Fibroblast of skin of right quadriceps (primary cell): ENCODE measurements at regions not wholly inside any gene's neighbourhood (a gene's known extent, or its start where the extent isn't known, plus 50 kb on each side); places are given as distances from the start of the nearest gene placed in this dataset.

Experiments used
- DNase-seq: peaks from one replicate; pipeline ENCODE4 v3.0.0-alpha.2; 2013

DNA sequence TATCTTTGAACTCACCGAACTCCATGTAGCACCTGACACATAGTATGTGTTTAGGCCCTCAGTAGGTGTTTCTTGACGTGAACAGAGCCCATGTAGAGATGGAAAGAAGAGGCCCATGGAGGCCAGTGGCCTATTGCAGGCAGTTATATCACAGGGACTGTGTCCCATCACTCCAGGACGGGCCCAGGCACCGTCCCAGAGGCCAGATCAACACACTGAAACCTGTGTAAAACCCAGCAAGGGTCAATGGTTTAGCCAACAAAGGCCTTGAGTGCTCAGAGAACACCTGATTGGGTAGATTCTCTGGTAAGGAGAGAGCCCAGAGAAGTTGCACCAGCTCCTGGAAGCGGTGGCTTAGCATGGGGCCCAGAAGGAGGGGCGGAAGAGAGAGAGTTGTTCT lies 82.8 kb downstream of the INHBB start:
- no peak for DNase-seq

DNA sequence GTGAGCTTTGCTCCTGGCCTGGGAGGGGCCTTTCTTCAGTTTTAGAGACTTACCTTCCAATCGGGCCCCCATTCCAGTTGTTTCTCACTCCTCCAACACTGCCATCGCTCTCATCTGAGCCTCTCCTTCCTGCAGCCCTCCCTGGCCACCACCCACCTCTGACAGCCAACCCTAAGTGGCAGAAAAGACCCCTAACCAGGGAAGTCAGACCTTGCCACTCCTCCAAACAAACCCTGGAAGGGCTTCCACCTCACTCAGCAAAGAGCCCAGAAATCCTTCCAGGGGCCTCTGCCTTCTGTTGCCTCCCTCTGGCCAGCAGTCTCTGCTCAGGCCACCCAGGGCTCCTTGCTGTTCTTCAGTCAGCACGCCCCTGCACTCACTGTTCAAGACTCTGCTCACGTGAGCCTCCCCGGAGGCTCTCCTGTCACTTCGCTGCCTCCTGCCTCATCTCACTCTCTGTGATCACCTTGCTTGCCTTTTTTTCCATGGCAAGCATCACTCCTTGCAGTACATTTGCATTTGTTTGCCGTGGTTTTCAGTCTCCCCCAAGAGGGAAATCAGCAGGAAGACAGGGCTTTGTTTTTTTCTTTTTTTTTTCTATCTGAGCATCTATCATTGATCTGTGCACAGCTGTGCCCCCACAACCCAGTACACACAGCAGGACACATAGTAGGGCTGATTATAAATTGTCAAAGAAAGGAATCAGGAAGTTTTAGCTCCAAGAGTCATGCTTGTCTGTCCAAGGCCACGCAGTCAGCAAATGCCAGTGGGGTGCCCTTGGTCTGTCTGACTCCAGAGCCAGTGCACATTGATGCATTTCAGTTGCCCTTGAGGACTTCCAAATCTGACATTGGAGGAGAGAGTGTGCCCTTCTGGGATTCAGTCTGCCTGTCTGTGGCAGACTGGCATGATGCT lies 83.9 kb downstream of the INHBB start:
- DNase-seq: no peak

DNA sequence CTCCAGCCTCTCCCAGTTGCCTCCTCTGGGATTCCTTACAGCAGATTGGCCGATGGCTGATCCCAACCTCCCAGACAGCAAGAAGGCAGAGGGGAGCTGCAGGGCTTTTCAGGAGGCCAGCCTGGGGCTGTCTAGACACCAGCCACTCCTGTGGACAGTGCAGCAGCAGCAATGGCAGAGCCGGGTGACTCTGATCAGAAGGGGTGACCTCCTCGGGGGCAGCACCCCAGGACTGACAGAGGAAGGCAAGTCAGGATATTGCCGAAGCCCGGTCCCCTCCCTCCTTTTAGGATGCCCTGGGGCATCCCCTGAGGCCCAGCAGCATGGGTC lies 84.5 kb downstream of the INHBB start:
- no peak for DNase-seq

DNA sequence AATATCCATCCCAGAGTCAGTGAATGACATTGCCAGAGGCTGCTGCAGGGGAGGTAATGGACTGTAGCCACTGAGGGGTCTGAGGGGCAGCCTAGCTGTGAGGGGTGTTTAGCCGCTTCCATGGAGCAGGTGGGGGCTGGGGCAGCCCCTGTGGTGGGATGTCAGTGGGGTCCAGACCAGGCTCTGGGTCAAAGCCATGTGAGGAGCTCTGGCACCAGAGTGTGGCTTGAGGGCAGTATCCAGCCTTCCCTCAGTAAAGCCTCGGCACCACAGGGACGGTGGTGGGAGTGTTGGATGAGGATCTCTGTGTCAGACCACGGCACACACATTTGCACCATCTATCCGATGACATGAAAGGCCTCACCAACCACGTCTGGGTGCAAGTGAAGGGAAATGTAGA lies 85.0 kb downstream of the INHBB start:
- DNase-seq: no peak

DNA sequence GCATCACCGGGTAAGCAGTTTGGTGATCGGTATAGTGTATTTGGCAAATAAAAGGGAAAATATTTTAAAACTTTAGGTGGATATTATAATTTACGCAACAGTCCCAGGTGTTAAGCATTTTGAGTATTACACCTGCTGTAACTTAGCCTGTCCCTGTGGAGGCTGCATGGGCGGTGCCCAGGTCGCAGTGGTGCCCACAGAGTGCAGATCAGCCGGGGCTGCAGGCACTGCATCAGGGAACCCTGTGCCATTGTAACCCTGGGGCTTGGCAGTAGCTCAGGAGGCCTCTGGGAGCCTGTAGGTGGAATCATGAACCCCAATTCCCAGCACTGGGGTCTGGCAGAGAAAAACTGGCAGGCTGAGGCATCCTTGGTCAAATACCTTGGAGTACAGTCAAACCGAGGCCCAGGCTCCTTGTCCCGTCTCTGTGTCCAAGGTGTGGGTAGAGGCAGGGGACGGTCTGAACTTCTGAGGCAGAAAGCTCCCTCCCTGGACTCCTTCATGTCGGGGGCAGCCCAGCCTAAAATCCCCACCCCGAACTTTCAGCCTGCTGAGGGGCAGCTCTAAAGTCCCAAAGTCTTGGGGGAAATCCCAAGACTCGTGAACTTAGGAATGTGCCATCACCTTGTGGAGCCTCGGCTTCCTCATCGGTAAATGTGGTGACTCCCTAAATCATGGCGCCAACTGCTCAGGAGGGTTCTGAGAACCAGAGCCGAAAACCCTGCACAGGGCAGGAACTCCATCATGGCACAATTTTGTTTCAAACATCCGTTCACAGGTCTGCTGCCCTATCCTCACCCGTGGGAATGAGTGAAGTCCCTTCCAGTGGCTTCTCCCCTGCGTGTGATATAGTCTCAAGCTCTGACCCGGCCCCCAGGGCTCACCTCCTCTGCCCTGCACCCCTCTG lies 85.7 kb downstream of the INHBB start:
- no peak for DNase-seq

DNA sequence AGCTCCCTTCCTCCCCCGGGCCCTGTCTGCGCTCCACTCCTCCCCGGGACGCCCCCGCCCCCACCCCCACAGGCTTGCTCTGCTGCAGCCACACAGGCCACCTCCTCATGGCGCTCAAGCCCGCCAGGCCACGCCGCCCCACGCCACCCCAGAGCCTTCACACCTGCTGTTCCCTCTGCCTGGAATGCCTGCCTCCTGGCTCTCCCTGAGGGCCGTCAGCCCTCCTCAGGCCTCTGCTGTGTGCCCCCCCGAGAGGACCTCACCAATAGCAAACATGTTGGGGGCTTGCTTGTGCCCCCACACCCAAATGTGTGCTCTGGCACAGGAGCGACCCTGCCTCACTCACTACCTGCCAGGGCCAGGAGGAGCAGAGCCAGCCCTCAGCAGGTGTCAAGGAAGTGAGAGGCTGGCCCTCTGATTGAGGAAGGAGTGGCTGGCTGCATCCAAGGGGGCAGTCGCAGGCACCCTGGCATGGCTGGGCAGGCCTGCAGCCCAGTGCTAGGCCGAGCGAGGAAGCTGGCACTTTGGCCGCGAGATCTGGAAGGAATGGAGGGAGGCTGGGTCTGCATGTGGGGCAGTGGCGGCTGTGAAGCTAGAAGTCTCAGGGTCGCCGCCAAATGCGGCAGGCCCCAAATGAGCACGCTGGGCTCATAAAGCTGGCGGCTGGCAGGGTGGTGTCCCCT lies 86.5 kb downstream of the INHBB start:
- no peak for DNase-seq

DNA sequence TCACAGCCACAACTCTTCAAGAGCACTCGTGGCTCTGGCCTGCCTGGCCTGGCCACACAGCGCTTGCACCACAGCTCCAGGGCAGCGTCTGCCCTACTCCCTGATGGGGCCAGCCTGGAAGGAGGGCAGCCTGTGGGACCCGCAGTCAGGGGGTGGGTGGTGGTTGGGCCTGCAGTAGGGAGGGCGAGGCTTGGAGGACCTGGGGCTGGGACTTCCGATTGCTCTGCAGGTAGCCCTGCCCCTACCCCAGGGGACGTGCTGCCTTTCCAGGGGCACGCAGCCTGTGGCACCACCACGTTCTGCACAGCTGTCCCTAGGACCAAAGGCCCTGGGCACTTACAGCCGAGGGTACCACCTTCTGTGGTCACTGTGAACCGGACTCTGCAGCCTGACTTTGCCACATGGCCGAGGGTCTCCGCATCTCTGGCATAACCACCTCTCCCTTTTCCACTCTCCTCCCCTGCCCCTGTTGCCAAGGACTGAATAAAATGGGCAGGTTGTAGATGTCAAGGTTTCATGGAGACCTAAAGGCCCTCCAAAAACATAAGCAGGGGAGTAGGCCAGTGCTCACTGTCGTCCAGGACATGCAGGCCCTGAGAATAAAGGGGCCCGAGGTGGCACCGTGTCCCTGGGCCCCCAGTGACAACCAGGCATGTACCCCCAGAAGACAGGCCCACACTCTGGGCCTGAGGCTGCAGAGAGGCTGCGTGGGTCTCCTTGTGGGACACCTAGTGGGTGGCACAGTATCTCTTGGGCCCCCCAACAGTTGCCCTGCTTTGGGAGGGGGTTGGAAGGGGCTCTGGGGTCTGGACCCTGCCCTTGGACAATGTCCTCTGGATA lies 87.3 kb downstream of the INHBB start:
- DNase-seq: no peak

DNA sequence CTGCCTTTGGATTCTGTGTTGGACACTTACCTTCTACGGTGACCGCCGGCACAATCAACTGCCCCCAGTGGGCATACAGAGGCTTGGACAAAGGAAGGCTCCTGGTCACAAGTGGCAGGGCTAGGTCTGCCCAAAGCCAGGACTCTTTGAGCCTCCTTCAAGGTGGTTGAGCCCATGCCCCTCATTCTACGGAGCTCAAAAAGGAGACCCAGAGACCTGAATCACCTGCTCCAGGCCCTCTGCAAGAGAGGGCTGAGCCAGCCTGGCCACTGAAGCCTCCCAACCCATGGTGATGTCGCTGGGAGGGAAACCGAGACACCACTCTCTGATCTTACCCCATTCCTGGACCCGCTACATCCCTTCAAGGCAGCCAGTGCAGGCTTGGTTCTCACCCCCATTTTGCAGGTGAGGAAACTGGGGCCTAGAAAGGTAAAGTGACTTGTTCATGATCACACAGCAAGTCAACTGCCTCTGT lies 87.9 kb downstream of the INHBB start:
- DNase-seq: no peak

DNA sequence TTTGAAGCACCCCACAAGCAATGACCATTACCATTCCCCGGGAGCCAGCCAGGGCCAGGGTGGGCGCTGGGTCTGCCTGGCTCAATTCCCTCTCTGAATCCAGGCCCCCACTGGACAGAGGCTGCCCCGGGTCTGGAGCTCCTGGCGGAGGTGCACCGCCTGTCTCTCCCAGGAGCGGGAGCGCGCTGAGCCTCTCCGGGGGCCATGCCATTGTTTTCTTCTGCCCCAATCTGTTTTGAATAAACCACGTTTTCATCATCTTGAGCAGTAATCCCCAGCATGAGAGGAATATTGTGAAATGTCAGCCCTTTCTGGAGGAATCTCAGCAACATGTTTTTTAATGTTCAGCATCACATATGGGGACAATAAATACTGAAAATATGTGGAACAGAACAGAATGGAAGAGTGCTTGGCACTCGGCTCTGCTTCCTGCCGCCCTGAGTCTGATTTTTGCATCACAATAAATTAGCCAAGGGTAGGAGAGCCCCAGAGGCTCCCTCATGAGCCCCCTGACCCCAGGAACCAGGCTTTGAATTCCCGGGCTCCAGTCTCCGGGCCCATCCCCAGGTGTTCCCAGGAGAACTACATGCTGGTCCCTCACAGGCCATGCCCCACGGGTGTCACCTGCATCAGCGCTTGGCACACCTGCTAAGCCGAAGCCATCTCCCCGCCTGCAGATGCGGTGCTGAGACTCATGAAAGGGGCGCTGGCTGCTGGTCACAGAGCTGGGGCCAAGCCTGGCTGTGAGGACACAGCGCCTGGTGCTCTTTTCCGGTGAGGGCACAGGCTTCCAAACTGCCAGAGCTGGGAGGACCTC lies 88.8 kb downstream of the INHBB start:
- peak; percentile 76 for DNase-seq

DNA sequence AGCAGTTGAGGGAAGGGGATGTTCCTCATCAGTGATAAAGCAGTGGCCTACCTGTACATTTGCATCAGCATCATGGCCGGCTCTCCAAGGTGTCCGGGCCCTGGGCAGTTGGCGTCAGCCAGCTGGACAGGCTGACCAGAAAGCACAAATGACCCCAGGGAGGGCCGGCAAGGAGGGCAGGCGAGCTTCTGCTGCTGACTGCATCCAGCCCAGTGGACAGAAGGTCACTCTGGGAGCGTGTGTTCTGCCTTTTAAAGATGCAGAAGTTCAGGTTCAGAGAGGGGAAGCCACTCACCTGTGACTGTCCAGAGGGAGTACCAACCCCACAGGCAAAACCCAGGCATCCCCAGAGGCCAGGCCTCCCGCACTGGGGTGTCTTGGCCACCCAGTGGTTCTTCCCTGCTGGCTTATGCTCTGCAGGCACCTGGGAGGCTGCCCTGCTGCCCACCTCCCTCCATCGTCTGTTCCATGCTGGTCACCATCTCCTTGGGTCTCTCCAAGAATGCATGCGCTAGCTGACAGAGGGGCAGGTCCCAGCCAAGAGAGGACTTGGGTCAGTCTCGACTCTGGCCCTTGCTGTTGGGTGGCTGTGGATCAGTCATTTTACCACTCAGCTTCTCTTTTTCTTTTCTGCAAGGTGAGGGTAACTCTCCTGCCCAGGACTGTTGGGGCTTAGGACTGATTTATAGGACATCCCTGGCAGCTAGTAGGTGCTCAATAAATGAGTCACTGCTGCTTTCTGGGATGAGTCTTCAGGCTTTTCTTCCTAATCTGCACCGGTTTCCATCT lies 89.9 kb downstream of the INHBB start:
- DNase-seq: no peak

DNA sequence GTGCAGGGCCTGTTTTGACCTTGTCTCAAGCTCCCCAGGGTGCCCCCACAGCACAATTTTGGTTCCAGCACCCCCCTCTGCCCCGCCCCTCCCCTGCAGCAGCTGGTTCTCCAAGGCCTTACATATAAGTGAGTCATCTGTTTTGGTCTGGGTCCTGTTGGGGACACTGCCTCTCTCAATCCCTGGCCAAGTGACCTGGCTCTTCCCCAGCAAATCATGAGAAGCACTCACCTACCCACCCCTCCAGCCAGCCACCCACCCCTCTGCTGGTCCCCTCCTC lies 90.5 kb downstream of the INHBB start:
- DNase-seq: no peak

DNA sequence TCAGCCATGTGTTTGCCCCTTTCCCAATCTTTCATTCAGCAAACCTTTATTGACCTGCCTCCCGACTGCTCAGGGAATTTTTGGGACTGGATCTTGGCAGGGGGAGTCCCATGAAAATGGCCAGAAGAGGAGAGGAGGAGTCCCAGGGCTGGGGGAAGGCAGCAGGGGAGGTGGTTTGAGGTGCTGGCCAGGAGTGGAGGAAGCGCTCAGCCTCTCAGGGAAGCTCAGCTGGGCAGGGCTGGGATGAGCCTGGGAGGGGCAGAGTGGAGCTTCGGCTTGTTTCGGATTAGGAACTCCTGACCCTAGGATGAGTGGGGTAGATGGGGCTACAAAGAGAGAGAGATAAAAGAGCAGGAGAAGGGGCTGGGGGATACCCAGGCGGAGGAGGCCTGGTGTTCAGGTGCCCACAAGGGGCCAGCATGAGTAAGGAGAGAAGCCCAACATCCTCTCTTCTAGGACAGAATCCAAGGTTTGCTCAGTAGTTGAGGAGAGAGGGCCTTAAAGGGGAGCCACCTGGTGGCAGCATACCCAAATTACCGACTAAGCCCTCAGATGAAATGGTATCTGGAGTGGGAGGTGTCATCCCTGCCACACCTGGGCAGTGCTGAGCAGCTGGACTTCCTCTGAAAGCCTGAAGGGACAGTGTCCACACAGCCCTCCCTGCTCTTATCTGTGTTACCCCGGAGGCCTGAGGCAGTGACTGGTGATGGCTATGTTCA lies 91.1 kb downstream of the INHBB start:
- peak; percentile 28 for DNase-seq

DNA sequence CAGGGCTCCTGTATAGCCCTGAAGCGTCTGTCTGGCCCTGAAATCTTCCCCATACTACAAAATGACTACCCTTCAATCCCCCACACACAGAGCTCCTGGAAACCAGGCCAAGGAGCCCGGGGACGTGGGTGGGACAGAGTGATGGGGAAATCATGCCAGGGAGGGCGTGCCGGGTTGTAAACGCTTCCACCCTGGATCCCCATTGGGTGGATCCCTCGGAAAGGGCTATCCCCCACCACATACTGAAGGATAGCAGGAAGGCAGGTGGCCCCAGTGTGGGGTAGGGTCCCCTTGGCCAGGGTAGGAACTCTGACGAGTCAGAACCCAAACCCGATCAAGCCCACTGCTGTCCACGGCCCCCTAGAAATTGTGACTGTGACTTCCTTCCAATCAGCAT lies 91.7 kb downstream of the INHBB start:
- DNase-seq: no peak

DNA sequence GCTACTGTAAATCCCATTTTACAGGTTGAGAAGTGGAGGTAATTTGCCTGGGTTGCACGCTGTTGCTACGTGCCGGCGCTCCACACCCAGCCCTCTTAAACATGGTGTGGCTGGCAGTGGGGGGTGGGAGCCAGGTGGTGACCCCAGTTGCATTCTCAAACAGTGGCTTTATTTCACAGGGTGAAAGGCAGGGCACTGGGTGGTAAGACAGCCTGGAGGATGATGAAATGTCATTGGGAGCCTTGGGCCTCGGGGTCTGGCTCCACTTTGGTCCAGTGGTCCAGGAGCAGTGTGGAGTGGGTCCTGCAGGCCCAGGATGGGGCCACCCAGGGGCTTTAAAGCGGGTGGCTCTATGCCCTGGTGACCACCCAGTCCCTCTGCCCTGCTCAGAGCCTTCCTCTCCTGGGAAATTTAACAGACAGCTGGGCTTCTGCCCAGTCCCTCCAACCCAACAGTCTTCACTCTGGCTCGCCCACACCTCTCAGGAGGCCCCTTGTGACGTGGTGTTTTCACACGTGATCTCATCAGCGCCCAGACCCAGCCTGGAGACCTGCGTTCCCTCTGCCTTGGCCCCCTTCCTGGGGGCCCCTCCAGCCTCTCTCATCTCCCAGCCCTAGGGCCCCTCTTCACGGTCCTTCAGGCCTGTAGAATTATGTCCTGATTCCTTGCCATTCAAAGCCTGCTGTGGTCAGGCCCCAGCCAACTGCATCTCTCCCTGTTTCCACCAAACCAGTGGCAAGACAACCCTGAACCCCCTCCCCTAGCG lies 92.5 kb downstream of the INHBB start:
- DNase-seq: no peak

DNA sequence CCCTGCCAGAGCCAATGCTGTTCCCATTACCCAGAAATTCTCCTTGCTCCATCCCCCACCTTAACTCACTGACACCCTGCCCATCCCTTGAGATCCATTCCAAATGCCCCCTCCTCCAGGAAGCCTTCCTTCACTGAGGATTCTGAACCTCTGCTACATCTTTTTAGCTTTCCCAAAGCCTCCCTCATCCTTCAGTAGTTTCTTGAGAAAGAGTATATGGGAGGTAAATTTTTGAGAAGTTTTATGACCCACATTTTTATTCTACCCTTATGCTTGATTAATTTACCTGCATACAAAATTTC lies 93.1 kb downstream of the INHBB start:
- DNase-seq: no peak

DNA sequence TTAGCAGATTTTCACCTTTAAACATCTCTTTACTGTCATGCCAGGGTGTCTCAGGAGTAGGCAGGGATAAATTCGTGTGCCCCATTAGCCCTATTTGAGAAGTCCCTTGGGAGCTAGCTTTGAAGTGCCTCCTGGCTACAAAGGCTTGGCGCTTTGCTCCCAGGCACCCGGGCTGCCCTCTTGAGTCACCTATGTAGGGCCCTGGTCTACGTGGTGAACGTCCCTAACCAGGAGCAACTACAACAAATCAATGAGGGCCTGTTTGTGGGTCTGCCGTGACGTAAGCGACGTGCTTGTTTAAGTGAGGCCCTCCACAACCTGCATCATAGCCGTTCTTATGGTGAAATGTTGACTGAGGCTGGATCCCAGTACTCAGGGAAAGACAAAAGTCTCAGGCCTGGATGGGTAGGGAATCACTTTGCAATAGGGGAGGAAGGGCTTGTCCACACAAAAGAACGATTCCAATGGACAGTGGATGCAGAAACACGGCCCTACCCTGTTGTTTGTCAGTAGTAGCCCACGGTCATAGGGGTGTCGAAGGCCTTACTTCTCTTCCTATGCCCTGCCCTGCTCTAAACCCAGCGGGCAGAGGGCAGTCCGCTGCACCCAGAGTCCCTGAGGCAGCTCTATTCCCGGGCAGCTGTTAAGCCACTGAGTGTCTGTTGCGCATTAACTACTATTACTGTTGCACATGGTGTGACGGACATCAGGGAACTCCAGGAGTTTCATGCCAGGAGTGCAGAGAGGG lies 93.9 kb downstream of the INHBB start:
- DNase-seq: no peak

DNA sequence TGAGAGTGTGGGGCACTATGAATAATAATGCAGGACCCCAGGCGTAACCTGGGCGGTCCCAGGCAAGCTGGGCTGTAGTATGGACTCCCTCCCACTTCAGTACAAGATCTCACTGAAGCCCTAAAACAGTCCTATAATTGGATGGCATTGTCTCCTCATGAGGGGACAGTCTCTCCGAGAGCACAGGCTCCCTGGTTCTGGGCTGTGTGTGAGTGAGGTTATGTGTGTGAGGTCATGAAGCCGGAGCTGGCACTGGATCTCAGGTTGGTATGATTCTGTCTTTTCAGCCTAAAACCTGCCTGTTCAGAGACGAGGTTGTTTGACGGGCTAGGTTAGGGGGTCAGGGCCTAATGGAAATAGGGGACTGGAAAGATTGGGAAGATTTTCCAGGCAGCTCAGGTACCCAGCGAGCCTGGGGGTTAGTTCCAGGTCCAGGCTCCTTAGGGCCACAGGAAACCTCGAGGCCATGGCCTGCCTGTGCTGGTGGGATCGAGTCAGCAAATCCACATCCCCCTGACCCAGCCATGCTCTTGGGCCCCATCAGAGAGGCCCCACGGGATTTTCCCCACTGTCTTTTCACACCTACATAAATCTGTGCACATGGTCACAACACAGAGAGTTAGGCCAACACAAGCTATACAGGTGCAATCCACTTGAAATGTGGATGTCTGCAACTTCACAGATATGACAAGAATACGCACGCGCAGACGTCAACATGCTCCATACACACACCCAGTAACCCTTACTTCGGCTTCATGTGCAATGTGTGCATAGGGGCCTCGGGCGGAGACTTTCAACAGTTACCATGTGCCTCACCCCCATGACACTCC lies 94.8 kb downstream of the INHBB start:
- DNase-seq: no peak

DNA sequence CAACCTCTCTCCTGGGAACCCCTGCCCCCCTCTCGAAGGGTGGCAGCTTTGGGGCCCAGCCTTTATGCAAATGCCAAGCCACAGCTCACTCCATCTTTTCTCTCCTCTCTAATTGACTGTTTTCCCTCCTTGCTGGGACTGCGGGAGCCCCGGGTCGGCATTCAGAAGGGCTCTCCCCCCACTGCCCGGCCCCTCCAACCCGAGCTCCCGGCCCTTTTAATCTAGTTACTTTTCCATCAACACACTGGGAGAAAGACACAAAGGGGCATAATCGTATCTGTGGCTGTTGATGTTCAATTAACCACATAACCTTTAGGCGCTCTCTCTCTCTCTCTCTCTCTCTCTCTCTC lies 95.4 kb downstream of the INHBB start:
- DNase-seq: no peak
